ENCODE measurements at regions not wholly inside any gene's neighbourhood (a gene's known extent, or its start where the extent isn't known, plus 50 kb on each side); places are given as distances from the start of the nearest gene placed in this dataset.
A peak's percentile ranks its signal among the peaks of the same experiment; 100 is the strongest.

GRCh38 chr2:4762951-4763376, 929.2 kb upstream of the SOX11 start:
- H3K4me1 ChIP-seq = no peaks in the 10 kb centered on the region
- H3K27ac ChIP-seq = no peak overlapping the region
- no peak overlapping the region for H3K4me3 ChIP-seq (replicated peaks in 1 of 3)
- no peaks in the 10 kb centered on the region for H3K9me3 ChIP-seq
- no peaks in the 10 kb centered on the region for H3K27me3 ChIP-seq
- H3K36me3 ChIP-seq = no peaks in the 10 kb centered on the region
- DNase-seq = peak; percentile 69 to 78
- 6 to 7% methylated on average over 4 of the region's 4 CpGs for WGBS, 2 donors
- TF ChIP-seq POLR2A (IDR thresholded peaks at IDR 0.05) (no peak), CTCF (IDR thresholded peaks at IDR 0.05) (peak; percentile 21 to 69 (median 56))
- intact Hi-C loops (cut with DNase I) = loop anchor here (10.0 kb wide), 1 partner anchor 808 kb away; no protein-coding TSS in a partner anchor

DNA sequence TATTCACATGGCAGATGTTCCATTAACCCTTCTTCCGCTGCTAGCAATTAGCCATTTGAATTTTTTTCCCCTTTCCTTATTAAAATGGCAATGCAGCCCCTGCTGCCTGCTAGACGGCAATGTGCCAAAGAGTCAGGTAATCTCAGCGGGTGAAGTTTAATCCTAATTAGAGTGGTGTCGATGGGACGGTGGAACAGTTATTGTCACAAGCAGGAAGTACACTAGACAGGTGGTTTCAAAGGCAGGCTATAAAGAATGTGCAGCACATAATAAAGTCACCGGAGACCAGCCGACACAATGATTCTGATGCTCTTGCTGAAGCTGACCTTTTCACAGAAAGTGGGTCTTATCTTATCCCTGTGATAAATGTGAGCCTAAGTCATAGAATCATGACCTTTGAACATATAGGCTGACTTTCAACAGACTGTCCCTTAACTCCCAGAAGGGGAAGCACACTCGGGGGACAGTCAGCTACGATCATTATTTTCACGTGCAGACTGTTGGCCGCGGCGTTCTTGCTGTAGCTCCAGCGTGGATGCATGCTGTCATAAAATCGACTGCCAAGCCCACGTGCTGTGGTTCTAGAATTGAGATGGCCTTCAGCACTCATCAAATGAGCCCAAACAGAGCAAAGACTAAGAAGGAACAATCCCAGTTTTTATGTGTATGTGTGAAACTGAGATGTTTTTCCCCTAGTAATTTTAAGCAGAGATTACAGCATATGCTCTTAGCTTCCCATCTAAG, 926.2 kb upstream of the SOX11 start:
- intact Hi-C loops (cut with DNase I) = loop anchor here (10.0 kb wide), 1 partner anchor 811 kb away; no protein-coding TSS in a partner anchor
- DNase-seq = no peak
- no peaks in the 10 kb centered on the region for H3K4me1 ChIP-seq
- H3K4me3 ChIP-seq (replicated peaks in 1 of 3) = no peak overlapping the region
- no peaks in the 10 kb centered on the region for H3K36me3 ChIP-seq
- no peak overlapping the region for H3K27ac ChIP-seq
- no peaks in the 10 kb centered on the region for H3K27me3 ChIP-seq
- no peak for TF ChIP-seq CTCF (IDR thresholded peaks at IDR 0.05)
- TF ChIP-seq POLR2A (IDR thresholded peaks at IDR 0.05) = no peak
- no peaks in the 10 kb centered on the region for H3K9me3 ChIP-seq
- WGBS, 2 donors = 81 to 89% methylated on average over 16 of the region's 16 CpGs

DNA sequence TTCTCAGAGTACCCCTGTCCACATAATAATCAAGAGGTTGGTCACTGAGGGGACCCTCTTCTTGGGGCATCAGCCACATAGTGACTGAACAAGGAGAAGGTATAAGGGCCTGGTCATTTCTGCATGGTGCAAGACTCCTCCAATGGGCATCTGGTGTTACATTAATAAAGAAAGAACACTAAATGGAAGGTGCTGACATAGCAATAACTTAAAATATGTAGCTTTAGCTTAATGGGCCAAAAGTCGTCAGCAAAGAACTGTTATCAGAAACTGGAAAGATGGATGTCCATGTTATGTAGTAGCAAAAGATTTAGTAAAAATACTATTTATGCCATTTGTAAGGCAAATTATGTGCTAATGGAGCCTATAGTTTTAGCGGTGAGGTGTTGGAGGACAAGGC, 916.5 kb upstream of the SOX11 start:
- DNase-seq = no peak
- Histone ChIP-seq H3K9me3 (no peaks in the 10 kb centered on the region), H3K4me1 (peaks cover 4 to 7% of the 10 kb centered on the region in 2 donors), H3K27ac (no peak overlapping the region), H3K27me3 (no peaks in the 10 kb centered on the region), H3K36me3 (no peaks in the 10 kb centered on the region), H3K4me3 (replicated peaks in 1 of 3) (no peak overlapping the region)
- TF ChIP-seq POLR2A (IDR thresholded peaks at IDR 0.05) (no peak), CTCF (IDR thresholded peaks at IDR 0.05) (no peak)
- intact Hi-C loops (cut with DNase I) = no loop called here
- WGBS, 2 donors = 96 to 99% methylated on average over 2 of the region's 2 CpGs

GRCh38 chr2:4780679-4781078, 911.5 kb upstream of the SOX11 start:
- no peaks in the 10 kb centered on the region for H3K36me3 ChIP-seq
- no peaks in the 10 kb centered on the region for H3K9me3 ChIP-seq
- peaks cover 5 to 25% of the 10 kb centered on the region in 2 donors for H3K4me1 ChIP-seq
- TF ChIP-seq POLR2A (IDR thresholded peaks at IDR 0.05) = no peak
- no peak for TF ChIP-seq CTCF (IDR thresholded peaks at IDR 0.05)
- intact Hi-C loops (cut with DNase I) = no loop called here
- H3K27ac ChIP-seq = no peak overlapping the region
- H3K27me3 ChIP-seq = no peaks in the 10 kb centered on the region
- DNase-seq = no peak
- no peak overlapping the region for H3K4me3 ChIP-seq (replicated peaks in 1 of 3)
- WGBS, 2 donors = 43 to 62% methylated on average over 3 of the region's 3 CpGs

DNA sequence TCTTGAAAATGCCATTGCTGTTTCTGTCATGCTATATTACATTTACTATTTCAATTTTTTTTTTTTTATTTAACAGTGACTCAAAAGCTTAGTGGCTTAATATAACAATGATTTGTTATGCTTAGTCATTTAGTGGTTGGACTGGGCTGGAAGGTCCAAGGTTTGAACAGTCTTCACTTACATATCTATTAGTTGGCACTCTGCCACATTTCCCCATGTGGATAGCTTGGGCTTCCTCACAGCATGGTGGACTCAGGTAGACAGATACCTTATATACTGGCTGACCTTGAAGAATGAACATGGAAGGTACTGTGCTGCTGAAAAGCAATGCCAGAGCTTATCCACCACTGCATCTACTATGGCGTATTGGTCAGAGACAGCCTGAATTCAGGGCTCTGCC, 909.5 kb upstream of the SOX11 start:
- H3K27ac ChIP-seq = no peak overlapping the region
- H3K4me3 ChIP-seq (replicated peaks in 1 of 3) = no peak overlapping the region
- H3K4me1 ChIP-seq = peaks cover 5 to 25% of the 10 kb centered on the region in 2 donors
- H3K27me3 ChIP-seq = no peaks in the 10 kb centered on the region
- H3K36me3 ChIP-seq = no peaks in the 10 kb centered on the region
- TF ChIP-seq CTCF (IDR thresholded peaks at IDR 0.05) = no peak
- no peak for DNase-seq
- H3K9me3 ChIP-seq = no peaks in the 10 kb centered on the region
- WGBS, 2 donors = 100% methylated on average over 1 of the region's 1 CpG
- intact Hi-C loops (cut with DNase I) = no loop called here

All from thyroid gland (tissue), 4 donors.